ENCODE measurements at regions not wholly inside any gene's neighbourhood (a gene's known extent, or its start where the extent isn't known, plus 50 kb on each side); places are given as distances from the start of the nearest gene placed in this dataset.
A peak's percentile ranks its signal among the peaks of the same experiment; 100 is the strongest.
"Not testable (repeated sequence)": the region's sequence is repeated elsewhere in the genome, so short reads cannot be mapped to it uniquely, and the experiment has no call there.

GRCh38 chr15:81807186-81807585 lies 238.6 kb downstream of the MEX3B start:
- DNase-seq = no peak
- 77 to 86% methylated on average over 2 of the region's 2 CpGs for WGBS, 2 experiments (ENCODE audit: insufficient coverage in 1 of 2, insufficient read length in 1 of 2)
- no peak for TF ChIP-seq CTCF (conservative IDR thresholded peaks at IDR 0.05)
- Mint-ChIP-seq H3K4me3 (no peak overlapping the region), H3K36me3 (ENCODE audit: low read depth) (peaks cover 8% of the 10 kb centered on the region), H3K27ac (no peak overlapping the region), H3K4me1 (peaks cover 22% of the 10 kb centered on the region), H3K27me3 (ENCODE audit: insufficient read depth) (no peaks in the 10 kb centered on the region), H3K9me3 (peaks cover 3% of the 10 kb centered on the region)
- no peaks in the 10 kb centered on the region for H3K27me3 ChIP-seq (ENCODE audit: control insufficient read depth, insufficient read depth, low read length, poor library complexity, severe bottlenecking)
- no peak overlapping the region for H3K4me3 ChIP-seq (ENCODE audit: low read length)
- no peak overlapping the region for H3K9ac ChIP-seq (ENCODE audit: extremely low read depth, low read length, poor library complexity, severe bottlenecking)
- peaks cover 6% of the 10 kb centered on the region for H3K9me3 ChIP-seq (ENCODE audit: control insufficient read depth, low read length)
- H3K27ac ChIP-seq (ENCODE audit: low read depth, low read length) = no peak overlapping the region
- H3K36me3 ChIP-seq (ENCODE audit: control insufficient read depth, insufficient read depth, low read length) = no peaks in the 10 kb centered on the region
- H3K4me1 ChIP-seq (ENCODE audit: control insufficient read depth, insufficient read depth, low read length) = peaks cover 14% of the 10 kb centered on the region

- H3K27me3 Mint-ChIP-seq (ENCODE audit: insufficient read depth) = no peaks in the 10 kb centered on the region
- Histone ChIP-seq H3K4me1 (ENCODE audit: control insufficient read depth, insufficient read depth, low read length) (peaks cover 3% of the 10 kb centered on the region), H3K4me3 (ENCODE audit: low read length) (peak overlapping the region; percentile 79), H3K9me3 (ENCODE audit: control insufficient read depth, low read length) (no peaks in the 10 kb centered on the region), H3K36me3 (ENCODE audit: control insufficient read depth, insufficient read depth, low read length) (peaks cover 4% of the 10 kb centered on the region), H3K9ac (ENCODE audit: extremely low read depth, low read length, poor library complexity, severe bottlenecking) (no peak overlapping the region), H3K27ac (ENCODE audit: low read depth, low read length) (no peak overlapping the region), H3K27me3 (ENCODE audit: control insufficient read depth, insufficient read depth, low read length, poor library complexity, severe bottlenecking) (no peaks in the 10 kb centered on the region)
- no peaks in the 10 kb centered on the region for H3K9me3 Mint-ChIP-seq
- no peak for TF ChIP-seq CTCF (conservative IDR thresholded peaks at IDR 0.05)
- 100% methylated on average over 1 of the region's 1 CpG; no CpG with 5 or more reads in 1 of the 2 experiments for WGBS, 2 experiments (ENCODE audit: insufficient coverage in 1 of 2, insufficient read length in 1 of 2)
- H3K36me3 Mint-ChIP-seq (ENCODE audit: low read depth) = peaks cover 10% of the 10 kb centered on the region
- DNase-seq = no peak
- no peak overlapping the region for H3K4me3 Mint-ChIP-seq
- H3K27ac Mint-ChIP-seq = no peak overlapping the region
- peaks cover 4% of the 10 kb centered on the region for H3K4me1 Mint-ChIP-seq
Observed at GRCh38 chr15:81795899-81796298, 249.9 kb downstream of the MEX3B start.

- Histone ChIP-seq H3K9ac (ENCODE audit: extremely low read depth, low read length, poor library complexity, severe bottlenecking) (no peak overlapping the region), H3K27me3 (ENCODE audit: control insufficient read depth, insufficient read depth, low read length, poor library complexity, severe bottlenecking) (no peaks in the 10 kb centered on the region), H3K27ac (ENCODE audit: low read depth, low read length) (no peak overlapping the region), H3K4me3 (ENCODE audit: low read length) (no peak overlapping the region), H3K36me3 (ENCODE audit: control insufficient read depth, insufficient read depth, low read length) (peaks cover 4% of the 10 kb centered on the region), H3K9me3 (ENCODE audit: control insufficient read depth, low read length) (no peaks in the 10 kb centered on the region), H3K4me1 (ENCODE audit: control insufficient read depth, insufficient read depth, low read length) (peaks cover 3% of the 10 kb centered on the region)
- Mint-ChIP-seq H3K27me3 (ENCODE audit: insufficient read depth) (no peaks in the 10 kb centered on the region), H3K36me3 (ENCODE audit: low read depth) (peaks cover 17% of the 10 kb centered on the region), H3K4me3 (no peak overlapping the region), H3K9me3 (no peaks in the 10 kb centered on the region), H3K4me1 (peaks cover 4% of the 10 kb centered on the region), H3K27ac (no peak overlapping the region)
- no peak for TF ChIP-seq CTCF (conservative IDR thresholded peaks at IDR 0.05)
- peak; percentile 4 for DNase-seq
- 98% methylated on average over 2 of the region's 2 CpGs; no CpG with 5 or more reads in 1 of the 2 experiments for WGBS, 2 experiments (ENCODE audit: insufficient coverage in 1 of 2, insufficient read length in 1 of 2)
Observed at GRCh38 chr15:81792646-81793045, 253.2 kb downstream of the MEX3B start.

GRCh38 chr15:81791322-81791721 lies 254.5 kb downstream of the MEX3B start:
- not testable (repeated sequence) for H3K9me3 Mint-ChIP-seq; H3K9ac ChIP-seq (ENCODE audit: extremely low read depth, low read length, poor library complexity, severe bottlenecking); H3K9me3 ChIP-seq (ENCODE audit: control insufficient read depth, low read length); H3K4me1 Mint-ChIP-seq; H3K27me3 ChIP-seq (ENCODE audit: control insufficient read depth, insufficient read depth, low read length, poor library complexity, severe bottlenecking); H3K27ac Mint-ChIP-seq; DNase-seq; H3K4me3 ChIP-seq (ENCODE audit: low read length); H3K36me3 ChIP-seq (ENCODE audit: control insufficient read depth, insufficient read depth, low read length); H3K4me3 Mint-ChIP-seq; H3K27ac ChIP-seq (ENCODE audit: low read depth, low read length); H3K27me3 Mint-ChIP-seq (ENCODE audit: insufficient read depth); H3K4me1 ChIP-seq (ENCODE audit: control insufficient read depth, insufficient read depth, low read length)
- peaks cover 20% of the 10 kb centered on the region for H3K36me3 Mint-ChIP-seq (ENCODE audit: low read depth)
- WGBS, 2 experiments (ENCODE audit: insufficient coverage in 1 of 2, insufficient read length in 1 of 2) = 89 to 100% methylated on average over 1 of the region's 2 CpGs

All from endodermal cell (in vitro differentiated cells).